GM20000 (cell line): ENCODE measurements at regions not wholly inside any gene's neighbourhood (a gene's known extent, or its start where the extent isn't known, plus 50 kb on each side); places are given as distances from the start of the nearest gene placed in this dataset.

ENCODE experiments used
- DNase-seq: peaks from one replicate; pipeline ENCODE4 v3.0.0; 2012; ENCODE audit warnings: low spot score
- CTCF ChIP-seq: IDR thresholded peaks from 2 replicates; pipeline ENCODE4 v1.5.1; 2012; ENCODE audit warnings: mild to moderate bottlenecking, control low read depth; ENCODE audit errors: extremely low read depth, missing control alignments

- peak; percentile 49 for DNase-seq
- TF ChIP-seq CTCF = peak; percentile 73
Observed at GRCh38 chr18:11310476-11311086, 161.2 kb upstream of the PIEZO2 start.

DNA sequence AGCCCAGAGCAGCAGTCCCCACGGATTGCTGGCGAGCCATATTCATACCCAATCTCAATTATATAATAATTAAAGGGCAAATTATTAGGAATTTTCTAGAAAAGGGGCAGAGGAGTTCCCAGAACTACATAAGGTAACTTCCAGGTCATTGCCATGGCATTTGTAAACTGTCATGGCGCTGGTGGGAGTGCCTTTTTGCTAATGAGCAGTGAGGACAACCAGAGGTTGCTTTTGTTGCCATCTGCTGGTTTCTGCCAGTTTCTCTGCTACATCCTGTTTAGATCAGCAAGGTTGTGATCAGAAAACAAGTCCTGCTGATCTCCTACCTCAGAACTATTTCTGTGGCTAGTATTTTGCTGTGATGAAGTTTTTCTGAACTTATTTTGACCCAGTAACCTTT lies 159.8 kb upstream of the PIEZO2 start:
- no peak for TF ChIP-seq CTCF

GRCh38 chr18:11308499-11308898 lies 159.1 kb upstream of the PIEZO2 start:
- DNase-seq = no peak
- no peak for TF ChIP-seq CTCF

More for the DNA sequence above, 159.8 kb upstream of the PIEZO2 start:
- no peak for DNase-seq

GRCh38 chr18:11307716-11308115 lies 158.3 kb upstream of the PIEZO2 start:
- no peak for TF ChIP-seq CTCF
- DNase-seq = no peak

DNA sequence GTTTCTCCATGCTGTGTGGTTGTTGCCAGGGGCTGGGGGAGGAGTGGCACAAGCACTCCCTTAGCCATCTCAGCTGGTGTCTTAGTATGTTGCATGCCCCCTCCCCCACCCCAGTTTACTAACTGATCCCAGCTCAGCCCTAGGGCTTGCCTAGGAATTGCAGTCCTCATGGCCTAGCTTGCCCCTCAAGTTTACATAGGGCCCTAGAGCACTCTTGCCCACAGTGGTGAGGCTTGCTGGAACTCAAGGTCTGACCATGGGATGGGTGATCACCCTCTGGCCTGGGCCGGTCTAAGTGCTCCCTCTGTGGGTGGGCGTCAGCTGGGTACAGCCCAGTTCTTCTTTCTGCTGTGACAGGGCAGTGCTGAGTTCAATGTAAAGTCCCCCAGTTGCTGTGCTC lies 156.1 kb upstream of the PIEZO2 start:
- TF ChIP-seq CTCF = no peak
- no peak for DNase-seq

DNA sequence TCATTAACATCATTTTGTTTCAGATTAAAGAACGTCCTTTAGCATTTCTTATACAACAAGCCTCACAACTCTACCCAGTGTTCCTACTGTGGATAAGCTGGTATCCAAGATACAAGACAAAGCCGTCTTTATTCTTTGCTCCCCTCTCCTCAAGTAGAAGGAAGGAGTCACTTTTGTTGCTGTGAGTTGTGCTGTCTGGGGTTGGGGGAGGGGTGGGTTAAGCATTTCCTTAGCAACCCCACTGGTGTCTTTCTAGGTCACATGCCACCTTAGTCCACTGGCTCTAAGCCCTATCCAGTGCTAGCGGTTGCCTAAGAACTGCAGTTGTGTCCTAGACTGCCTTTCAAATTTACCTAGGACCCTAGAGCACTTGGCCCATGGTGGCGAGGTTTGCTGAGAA lies 155.6 kb upstream of the PIEZO2 start:
- no peak for DNase-seq
- no peak for TF ChIP-seq CTCF

GRCh38 chr18:11296946-11297345 lies 147.6 kb upstream of the PIEZO2 start:
- no peak for TF ChIP-seq CTCF
- no peak for DNase-seq
